Bronchial epithelial cell (primary cell): ENCODE measurements at regions not wholly inside any gene's neighbourhood (a gene's known extent, or its start where the extent isn't known, plus 50 kb on each side); places are given as distances from the start of the nearest gene placed in this dataset.

Experiments
- DNase-seq: peaks from one replicate; pipeline ENCODE4 v3.0.0-alpha.2; 2010; ENCODE audit warnings: low read depth
- FAIRE-seq: peaks from 2 replicates; lab custom pipeline; 2011; peaks lifted over from hg19 to GRCh38; lab: Jason Lieb, UNC
- H3K27me3 ChIP-seq: 2 replicates; pipeline ENCODE4 v1.5.1; 2011; ENCODE audit warnings: low read length; ENCODE audit not compliant: control insufficient read depth, insufficient read depth
- H3K36me3 ChIP-seq: 2 replicates; pipeline ENCODE4 v1.5.1; 2011; ENCODE audit warnings: low read length; ENCODE audit not compliant: control insufficient read depth, insufficient read depth
- H3K4me3 ChIP-seq: 2 replicates; pipeline ENCODE4 v1.5.1; 2011; ENCODE audit warnings: mild to moderate bottlenecking, low read depth, low read length, control low read depth
- CTCF ChIP-seq: IDR thresholded peaks from 2 replicates; pipeline ENCODE4 v1.5.1; 2011; ENCODE audit warnings: mild to moderate bottlenecking, moderate library complexity, low read length, control low read depth, inconsistent platforms; ENCODE audit not compliant: insufficient read depth, severe bottlenecking

GRCh38 chr2:239712755-239713154, 311.9 kb upstream of the HDAC4 start:
- Histone ChIP-seq H3K27me3 (no peaks in the 10 kb centered on the region), H3K36me3 (no peaks in the 10 kb centered on the region), H3K4me3 (no peak overlapping the region)
- TF ChIP-seq CTCF = no peak
- DNase-seq (no peak), FAIRE-seq (no peak)

DNA sequence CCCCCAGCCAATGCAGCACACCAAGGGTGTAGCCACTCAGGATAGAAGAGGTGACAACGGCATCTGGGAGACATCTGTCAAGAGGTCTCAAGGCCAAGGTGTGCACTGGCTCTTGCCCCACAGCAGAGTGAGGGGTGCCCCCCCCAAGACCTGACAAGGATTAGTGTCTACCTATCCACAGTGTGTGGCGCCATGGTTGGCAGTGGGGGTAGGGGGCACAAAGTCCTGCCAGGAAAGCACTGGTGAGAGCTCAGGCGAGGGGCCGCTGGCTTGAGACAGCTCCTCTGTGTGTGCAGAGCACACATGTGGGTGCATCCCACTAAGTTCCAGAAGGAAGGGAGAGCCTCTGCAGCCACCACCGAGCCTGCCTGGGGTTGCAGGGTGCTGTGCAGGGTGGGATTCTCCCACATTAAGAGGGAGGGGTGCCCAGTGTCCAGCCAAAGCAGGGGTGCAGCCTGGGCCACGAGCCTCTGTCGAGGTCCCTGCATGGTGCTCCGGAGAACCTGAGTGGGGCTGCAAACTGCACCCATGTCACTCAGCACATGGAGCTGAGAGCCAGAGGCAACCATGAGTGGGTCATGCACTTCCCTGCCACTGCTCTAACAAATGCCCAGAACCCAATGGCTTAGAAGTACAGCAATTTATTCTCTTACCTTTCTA, 311.2 kb upstream of the HDAC4 start:
- TF ChIP-seq CTCF = no peak
- Histone ChIP-seq H3K4me3 (no peak overlapping the region), H3K27me3 (no peaks in the 10 kb centered on the region), H3K36me3 (no peaks in the 10 kb centered on the region)
- no peak for DNase-seq
- FAIRE-seq = no peak

- no peak for TF ChIP-seq CTCF
- DNase-seq (no peak), FAIRE-seq (no peak)
- no peaks in the 10 kb centered on the region for H3K27me3 ChIP-seq
- H3K36me3 ChIP-seq = no peaks in the 10 kb centered on the region
- no peak overlapping the region for H3K4me3 ChIP-seq
These were observed 310.4 kb upstream of the HDAC4 start for GRCh38 chr2:239710953-239711861.

DNA sequence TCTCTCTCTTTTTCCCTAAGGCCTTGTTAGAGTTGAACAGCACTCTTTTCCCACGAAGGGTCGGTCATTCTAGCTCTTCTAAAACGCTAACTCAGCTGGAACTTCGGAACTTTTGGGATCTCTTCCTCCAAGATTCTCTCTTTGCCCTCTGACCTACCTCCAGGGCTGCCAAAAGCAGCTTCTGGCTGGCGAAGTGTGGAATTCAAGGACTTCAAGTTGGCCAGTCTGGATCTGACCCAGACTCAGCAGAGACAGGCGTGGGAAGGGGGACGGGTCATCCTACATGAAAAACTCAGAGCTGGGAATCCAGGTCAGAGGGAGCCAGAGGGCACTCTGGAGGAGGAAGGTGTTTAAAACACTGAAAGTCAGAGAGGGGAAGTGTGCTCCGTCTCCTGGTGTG, 305.5 kb upstream of the HDAC4 start:
- Histone ChIP-seq H3K36me3 (no peaks in the 10 kb centered on the region), H3K27me3 (no peaks in the 10 kb centered on the region), H3K4me3 (no peak overlapping the region)
- DNase-seq = no peak
- no peak for TF ChIP-seq CTCF
- FAIRE-seq = no peak

DNA sequence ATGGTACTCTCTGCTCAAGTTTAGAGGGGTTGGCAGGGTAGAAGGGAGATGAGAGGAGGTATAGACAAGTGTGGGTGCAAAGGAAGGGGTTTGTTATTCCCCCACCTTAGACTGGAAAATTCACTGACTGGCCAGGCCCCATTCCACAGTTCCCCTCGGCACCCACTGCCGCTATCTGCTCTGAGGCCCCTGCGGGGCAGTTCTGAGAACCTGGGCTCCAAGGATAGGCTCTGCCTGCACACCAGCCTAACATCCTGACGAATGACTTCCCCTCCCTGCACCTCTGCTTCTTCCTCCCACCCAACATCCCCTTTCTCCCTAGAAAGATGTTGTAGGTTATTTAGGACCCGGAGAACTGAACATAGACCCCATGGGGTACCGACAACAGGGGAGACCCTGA, 303.9 kb upstream of the HDAC4 start:
- H3K36me3 ChIP-seq = no peaks in the 10 kb centered on the region
- no peaks in the 10 kb centered on the region for H3K27me3 ChIP-seq
- TF ChIP-seq CTCF = no peak
- DNase-seq (no peak), FAIRE-seq (no peak)
- no peak overlapping the region for H3K4me3 ChIP-seq
